ENCODE measurements at regions not wholly inside any gene's neighbourhood (a gene's known extent, or its start where the extent isn't known, plus 50 kb on each side); places are given as distances from the start of the nearest gene placed in this dataset.
"Not testable (repeated sequence)": the region's sequence is repeated elsewhere in the genome, so short reads cannot be mapped to it uniquely, and the experiment has no call there.

DNA sequence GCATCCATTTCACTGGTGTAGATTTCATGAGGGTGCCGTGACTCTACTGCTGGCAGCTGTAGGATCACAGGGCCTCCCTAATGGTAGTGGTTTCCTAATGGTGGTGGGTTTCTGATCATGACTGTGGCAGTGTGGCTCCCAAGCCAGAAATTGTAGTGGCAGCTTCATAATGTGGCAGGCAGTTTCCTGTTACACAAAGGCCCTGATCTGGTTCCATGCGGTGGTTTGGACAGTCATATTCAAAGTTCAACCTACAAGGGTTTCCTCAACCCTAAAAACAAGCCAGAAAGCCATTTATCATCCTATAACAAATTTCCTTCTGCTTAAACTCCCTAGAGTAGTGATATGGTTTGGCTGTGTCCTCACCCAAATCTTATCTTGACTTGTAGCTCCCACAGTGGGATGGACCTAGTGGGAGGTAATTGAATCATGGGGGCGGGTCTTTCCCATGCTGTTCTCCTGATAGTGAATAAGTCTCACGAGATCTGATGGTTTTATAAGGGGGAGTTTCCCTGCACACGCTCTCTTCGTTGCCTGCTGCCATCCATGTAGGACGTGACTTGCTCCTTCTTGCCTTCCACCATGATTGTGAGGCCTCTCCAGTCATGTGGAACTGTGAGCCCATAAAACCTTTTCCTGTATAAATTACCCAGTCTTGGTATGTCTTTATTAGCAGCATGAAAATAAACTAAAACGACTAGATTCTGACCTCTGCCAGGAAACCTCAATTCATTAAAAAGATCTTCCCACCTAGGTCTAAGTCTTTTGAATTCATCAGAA is 257.1 kb downstream of the EFCAB11 start:
- DNase-seq (ENCODE audit: low read depth) = no peak

DNA sequence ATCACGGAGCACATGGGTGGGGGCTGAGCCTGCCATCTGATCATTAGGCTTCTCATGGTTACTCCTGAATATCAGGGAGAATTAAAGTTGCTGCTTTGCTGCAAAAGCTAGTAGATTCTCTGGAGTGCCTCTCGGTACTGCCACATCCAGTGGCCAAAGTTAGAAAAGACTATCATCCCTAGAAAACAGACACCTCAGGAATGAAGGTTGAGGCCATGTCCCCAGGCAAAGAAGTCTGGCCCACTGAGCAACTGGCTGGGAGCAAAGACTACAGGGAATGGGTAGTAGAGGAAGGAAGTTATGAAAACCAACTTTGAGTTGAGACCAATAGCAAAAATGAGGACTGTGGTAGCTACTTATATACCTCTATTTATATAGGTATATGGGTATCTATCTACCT is 258.7 kb downstream of the EFCAB11 start:
- no peak for DNase-seq (ENCODE audit: low read depth)

DNA sequence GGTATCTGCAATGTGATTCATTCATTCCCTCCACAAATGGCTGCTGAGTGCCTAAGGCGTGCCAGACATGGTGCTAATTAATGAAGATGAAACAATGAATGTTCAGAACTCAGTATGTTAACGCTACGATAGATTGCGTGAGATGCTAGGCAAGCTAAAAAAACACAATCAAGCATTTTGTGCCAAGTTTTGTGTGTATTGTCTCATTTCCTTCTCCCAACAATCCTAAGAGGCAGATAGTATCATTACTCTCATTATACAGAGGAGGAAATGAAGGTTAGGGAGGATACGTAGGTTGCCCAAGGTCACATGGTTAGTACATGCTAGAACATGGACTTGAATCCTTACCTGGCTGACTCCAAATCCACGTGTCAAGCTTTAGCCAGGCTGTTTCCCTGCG is 264.4 kb downstream of the EFCAB11 start:
- DNase-seq (ENCODE audit: low read depth) = no peak

DNA sequence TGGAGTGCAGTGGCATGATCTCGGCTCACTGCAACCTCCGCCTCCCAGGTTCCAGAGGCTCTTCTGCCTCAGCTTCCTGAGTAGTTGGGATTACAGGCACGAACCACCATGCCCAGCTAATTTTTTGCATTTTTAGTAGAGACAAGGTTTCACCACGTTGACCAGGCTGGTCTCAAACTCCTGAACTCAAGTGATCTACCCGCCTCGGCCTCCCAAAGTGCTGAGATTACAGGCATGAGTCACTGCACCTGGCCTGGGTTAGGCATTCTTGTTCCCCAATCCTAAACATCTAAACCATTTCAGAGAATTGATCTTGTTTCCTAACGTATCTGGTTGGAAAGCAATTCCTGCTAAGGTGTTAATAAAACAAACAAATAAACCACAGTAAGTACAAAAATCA is 264.8 kb downstream of the EFCAB11 start:
- not testable (repeated sequence) for DNase-seq (ENCODE audit: low read depth)

DNA sequence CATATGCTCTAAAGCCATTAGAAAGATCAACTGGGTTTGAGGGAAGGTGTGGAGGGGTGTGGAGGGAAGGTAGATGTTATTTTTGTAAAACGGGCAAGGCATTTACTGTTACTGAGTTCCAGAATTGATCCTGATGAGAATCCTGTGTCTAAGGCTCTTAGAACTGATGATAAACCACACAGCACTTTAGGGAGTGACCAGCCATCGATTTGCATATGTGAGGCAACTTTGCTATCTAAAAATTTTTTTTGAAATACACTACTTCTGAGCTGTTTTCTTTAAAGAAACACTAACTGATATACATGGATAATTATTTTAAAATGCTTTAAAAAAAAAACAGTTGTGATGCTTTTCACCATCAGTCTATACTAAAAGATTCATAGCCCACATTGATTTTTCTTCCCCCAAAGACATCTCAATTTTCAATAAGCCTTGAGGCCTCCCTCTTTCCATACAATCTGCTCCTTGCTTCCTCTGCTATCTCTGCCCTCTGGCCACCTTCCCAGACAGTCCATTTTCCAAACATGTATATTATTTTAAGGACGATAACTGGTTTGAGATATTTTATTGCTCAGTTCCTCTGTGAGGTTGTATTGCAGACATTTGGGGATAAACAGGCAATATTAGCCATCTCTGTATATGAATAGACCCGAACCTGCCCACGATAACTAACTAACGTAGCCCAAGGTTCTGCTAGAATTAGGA is 265.9 kb downstream of the EFCAB11 start:
- DNase-seq (ENCODE audit: low read depth) = no peak

DNA sequence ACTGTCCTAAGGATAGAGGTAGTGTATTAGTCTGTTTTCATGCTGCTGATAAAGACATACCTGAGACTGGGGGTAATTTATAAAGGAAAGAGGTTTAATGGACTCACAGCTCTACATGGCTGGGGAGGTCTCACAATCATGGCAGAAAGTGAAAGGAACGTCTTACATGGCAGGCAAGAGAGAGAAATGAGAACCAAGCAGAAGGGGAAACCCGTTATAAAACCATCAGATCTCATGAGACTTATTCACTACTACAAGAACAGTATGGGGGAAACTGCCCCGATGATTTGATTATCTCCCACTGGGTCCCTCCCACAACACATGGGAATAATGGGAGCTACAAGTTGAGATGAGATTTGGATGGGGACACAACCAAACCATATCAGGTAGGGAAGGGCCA is 267.4 kb downstream of the EFCAB11 start:
- not testable (repeated sequence) for DNase-seq (ENCODE audit: low read depth)

DNA sequence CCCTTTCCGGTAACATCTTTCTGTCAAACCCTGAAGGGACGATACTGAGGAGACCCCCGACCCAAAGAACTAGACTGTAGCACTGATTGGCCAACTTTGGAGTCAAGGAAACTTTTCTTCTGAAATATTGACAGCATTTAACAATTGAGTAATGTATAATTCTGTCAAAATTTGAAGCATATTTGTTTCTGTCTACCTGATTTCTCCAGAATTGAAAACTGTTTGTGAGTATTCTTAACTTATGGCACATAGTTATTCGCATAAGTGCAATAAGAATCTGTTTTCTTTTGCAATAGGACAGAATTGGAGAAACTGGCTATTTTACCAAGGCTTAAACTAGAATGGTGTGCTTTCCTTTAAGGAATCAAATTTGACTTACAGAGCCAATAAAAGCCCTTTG is 267.1 kb upstream of the FOXN3 start:
- no peak for DNase-seq (ENCODE audit: low read depth)

DNA sequence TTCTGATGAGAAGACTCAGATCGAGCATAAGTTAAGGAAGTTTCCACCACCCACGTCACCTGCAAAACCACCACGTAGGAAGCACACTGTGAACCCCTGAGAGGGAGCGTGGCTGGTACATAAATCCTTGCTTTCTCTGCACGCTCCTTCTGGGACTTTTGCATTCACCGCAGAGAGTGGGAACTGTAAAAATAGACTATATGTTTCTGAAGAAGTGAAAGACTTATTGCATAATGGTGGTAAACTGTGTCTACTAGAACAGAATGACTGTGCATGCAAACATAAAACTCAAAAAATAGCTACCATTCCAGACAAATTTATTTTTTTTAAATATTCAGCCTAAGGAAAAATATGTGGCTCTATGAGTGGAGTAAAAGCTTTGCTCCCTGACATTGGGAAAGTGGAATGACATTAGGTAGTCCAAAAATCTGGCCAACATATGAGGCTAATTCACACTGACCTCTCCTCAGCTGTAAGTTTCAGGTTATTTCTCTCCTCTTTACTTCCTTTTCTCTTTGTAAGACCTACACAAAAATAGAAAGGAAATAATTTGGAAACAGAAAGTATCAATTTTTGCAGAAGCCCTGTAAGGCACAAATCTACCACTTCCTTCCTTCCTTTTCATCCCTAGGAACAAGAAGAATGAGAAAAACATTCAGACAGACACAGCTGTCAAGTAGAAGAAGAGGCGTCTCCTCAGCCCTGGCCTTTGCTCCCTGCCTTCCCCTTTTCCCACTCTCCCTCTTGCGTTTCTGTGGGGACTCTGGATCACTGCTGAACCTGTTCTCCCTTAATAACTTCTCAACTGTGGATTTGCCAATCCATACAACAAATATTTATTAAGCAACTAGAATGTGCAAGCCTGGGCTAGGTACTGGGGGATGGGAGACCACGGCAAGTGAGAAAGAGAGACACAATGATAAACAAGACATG is 264.3 kb upstream of the FOXN3 start:
- DNase-seq (ENCODE audit: low read depth) = no peak

DNA sequence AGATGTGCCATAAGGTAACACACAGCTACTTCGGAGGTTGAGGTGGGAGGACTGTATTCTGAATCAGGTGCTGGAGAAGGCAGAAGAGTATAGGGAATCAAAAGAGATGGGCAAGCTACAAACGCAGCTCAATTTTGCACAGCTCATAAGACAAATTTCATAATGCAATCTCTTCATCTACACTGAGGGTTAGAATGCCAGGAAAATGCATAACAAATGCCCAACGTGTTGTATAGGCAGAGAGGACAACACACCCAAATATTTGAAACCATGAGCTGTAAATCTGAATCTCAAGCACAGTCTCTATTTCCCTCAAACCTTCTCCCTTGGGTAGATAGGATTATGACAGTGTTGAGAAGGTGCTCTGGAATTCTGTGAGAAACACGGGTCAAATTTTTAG is 263.1 kb upstream of the FOXN3 start:
- DNase-seq (ENCODE audit: low read depth) = no peak

DNA sequence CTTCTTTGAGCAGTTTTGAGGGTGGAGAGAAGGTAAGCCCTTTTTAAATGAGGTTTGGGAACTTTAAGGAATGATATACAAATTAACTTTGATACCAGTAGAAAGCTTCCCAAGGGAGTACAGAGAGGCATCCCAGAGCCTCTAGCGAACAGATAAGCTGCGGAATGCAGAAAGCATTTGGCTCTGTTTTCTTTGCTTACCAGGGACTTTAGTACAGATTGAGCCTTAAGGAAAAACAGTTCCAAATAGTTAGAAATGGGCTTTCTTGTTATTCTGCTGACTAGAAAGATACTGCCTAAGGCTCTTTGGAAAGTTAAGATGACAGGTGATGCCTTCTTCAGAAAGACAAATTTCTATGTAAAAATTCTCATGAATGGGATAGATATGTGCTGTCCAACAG is 261.7 kb upstream of the FOXN3 start:
- no peak for DNase-seq (ENCODE audit: low read depth)

DNA sequence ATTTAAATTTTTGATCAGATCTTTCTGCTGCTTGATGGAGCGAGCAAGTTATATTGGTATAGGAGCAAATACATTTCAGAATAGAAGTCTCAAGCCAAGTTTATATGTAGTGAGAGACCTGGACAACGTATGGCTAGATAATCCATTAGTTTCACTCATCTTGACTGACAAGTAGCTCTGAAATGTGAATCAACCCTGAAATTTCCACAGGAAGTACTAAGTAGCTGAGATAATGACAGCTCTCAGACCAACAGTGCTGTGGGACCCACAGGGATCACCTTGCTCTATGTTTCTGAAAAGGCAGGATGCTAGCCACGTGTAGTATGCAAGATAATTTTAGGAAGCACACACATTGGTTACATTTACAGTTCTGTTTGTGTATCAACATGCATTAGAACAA is 258.6 kb upstream of the FOXN3 start:
- no peak for DNase-seq (ENCODE audit: low read depth)

DNA sequence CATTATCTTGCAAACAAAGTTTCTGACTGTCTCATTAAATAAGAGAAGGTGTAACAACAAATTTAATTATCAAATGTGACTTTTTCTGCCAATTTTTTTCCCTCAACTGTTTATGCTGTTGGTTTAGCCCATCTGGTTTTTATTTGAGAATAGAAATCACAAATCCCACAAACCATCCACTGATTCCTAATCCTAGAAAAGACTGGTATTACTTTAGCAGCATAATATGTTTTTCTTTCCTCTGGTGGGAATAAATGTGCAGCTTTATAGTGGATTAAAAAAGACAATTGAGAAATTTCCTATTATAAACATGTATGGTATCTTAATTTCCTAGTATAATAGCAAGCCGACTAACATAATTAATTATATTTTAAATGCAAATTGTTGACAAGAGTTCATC is 257.9 kb upstream of the FOXN3 start:
- no peak for DNase-seq (ENCODE audit: low read depth)

DNA sequence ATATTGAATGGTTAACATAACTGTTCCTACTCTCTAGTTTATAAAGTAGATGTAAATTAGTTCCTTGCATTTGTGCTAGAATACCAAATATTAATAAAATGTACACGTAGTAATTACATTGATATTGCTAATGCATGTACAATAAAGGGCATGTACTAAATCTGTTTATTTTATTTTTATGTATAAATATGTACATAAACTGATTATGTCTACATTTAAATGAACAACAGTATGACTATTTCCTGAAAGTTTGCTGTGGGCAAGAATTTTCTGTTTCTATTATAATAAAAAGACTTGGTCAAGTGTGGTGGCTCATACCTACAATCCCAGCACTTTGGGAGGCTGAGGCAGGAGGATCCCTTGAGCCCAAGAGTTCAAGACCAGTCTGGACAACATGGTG is 257.2 kb upstream of the FOXN3 start:
- no peak for DNase-seq (ENCODE audit: low read depth)

DNA sequence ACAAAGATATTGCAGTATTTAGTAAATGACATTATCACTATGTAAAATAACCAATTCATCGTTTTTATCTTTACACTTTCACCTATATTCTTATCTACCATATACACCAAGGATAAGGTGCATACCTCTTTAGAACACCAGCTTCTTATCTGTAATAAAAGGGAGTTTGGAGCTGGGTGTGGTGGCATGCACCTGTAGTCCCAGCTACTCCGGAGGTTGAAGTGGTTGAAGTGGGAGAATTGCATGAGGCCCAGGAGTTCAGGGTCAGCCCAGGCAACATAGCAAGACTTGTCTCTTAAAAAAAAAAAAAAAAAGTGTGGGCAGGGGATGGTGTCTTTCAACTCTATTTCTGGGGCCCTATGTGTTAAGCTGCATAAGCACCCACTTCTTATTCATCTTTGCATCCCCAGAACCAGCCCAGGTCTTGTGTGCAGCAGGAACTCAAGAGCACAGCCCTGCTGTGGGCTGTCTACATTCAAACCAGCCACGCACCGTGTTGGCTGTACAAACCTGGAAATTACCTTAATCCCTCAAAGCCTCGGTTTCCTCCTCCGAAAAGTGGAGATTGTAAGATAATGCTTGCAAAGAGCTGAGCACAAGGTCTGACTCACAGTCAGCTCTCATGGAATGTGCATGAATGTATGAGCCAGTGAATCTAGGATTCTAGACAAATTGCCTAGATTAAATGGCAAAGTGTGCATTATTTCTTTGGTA is 256.6 kb upstream of the FOXN3 start:
- peak; percentile 20 for DNase-seq (ENCODE audit: low read depth)

DNA sequence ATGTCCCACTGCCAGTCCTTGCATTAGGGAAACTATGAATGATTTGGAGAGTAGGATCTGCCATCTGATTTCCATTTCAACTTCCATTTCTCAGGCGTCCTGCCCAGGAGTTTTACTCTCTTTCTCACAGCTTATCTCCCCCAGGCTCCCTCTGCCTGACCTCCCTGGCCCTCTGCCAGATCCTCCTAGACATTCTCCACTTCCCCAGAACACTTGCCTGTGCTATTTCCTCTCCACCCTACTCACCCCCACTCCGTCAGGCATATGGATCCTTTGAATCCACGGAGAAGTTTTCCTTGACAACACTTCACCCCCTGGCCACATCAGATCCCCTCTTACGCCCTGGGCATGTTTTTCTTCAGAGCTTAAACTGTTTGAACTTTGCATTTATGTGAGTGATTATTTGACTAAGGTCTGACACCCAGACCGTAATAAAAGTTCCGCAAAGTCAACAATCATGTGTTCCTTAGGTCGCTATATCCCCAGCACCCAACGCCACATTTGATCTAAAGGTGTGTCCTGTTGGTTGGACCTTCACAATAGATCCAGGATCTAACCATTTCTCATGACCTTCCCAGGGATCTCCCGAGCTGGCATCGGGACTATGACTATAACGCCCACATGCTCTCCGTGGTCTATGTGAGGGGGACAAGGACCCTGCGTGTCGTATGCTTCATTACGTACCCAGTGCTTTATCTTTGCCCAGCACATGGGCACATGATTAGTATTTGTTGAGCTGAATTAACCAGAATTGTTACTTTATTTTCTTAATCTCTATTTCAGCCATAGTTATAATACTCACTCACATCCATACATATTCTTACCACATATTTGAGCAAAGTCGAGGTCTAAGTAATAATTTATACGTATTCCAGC is 255.8 kb upstream of the FOXN3 start:
- DNase-seq (ENCODE audit: low read depth) = no peak

DNA sequence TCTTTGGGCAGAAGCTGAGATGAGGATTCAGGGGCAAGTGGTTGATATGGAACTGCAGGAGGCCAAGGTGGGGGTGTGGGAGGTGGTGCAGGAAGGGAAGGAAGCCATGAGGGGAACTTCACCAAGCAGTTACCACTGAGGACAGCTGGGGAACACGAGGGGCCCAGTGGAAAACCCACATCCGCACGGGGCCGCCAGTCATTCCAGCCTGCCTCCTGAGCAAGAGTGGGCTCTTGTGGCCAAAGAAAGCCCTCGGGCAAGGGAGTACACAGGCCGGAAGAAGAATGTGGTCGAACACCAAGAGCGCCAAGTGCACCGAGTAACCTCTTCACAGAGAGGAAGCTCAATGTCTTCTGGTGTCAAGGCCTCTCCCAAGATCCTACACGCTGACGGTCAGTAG is 252.2 kb upstream of the FOXN3 start:
- DNase-seq (ENCODE audit: low read depth) = no peak

DNA sequence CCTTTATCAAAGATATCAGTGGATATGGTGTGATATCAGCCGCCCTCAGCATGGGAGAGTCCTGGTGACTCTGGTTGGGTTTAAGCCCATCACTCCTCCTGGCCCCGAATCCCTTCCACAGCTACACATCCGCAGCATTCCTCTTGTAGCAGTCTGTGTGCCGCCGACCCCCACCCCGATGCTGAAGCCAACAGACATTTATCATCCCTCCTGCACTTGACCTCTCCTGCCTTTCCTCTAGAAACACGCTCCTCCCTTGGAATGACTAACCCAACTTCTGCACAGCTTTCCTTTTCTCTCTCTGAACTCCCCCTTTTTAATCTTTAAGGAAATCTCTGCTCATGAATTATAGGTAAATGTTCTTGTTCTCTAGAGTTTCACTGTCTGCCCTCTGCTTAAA is 250.9 kb upstream of the FOXN3 start:
- DNase-seq (ENCODE audit: low read depth) = no peak

DNA sequence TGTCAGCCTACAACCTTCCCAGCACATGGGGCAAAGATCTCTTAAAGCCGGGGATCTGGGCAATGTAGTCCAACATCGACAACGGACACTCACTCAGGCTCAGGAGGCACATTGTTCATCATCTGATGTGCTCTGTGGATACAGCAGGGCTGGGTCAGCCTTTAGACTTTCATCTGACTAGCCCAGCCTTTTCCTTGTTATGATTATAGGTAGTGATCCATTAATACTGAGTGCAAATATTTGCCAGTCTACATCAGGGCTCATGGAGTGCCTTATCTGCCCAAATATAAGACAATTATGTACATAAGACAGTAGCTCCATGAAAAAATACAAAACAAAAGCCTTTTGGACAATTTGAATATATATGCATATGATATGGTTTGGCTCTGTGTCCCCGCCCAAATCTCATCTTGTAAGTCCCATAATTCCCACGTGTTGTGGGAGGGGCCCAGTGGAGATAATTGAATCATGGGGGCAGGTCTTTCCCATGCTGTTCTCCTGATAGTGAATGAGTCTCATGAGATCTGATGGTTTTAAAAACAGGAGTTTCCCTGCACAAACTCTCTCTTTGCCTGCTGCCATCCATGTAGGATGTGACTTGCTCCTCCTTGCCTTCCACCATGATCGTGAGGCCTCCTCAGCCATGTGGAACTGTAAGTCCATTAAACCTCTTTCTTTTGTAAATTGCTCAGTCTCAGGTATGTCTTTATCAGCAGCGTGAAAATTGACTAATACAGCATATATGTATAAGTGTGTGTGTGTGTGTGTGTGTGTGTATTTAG is 248.5 kb upstream of the FOXN3 start:
- not testable (repeated sequence) for DNase-seq (ENCODE audit: low read depth)

DNA sequence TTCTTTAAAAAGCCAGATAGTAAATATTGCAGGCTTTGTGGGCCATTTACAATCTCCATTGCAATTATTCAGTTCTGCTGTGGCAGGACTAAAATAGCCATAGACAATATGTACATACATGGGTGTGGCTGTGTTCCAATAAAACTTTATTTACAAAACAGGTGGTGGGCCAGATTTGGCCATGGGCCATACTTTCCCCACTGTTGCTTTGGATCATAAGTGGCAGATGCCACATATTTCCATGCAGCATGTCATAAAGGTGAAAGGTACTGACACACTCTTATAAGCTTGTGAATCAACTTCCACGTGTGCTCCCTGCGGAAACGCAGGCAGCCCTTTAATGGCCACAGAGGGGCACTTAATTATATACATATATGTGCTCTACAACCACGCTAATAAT is 244.4 kb upstream of the FOXN3 start:
- no peak for DNase-seq (ENCODE audit: low read depth)

DNA sequence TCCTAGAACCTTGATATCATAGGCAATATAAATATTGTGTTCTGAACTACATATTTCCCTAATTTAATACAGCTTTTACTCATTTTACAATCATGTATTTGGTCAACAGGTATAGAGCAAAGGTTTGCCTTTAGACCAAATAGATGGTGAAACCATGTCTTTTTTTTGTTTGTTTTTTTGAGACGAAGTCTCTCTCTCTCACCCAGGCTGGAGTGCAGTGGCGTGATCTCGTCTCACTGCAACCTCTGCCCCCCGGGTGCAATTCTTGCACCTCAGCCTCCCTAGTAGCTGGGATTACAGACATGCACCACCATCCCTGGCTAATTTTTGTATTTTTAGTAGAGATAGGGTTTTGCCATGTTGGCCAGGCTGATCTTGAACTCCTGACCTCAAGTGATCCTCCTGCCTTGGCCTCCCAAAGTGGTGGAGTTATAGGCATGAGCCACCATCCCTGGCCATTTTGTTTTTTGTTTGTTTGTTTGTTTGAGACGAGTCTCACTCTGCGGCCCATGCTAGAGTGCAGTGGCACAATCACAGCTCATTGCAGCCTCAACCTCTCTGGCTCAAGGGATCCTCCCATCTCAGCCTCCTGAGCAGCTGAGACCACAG is 243.7 kb upstream of the FOXN3 start:
- DNase-seq (ENCODE audit: low read depth) = not testable (repeated sequence)
